GM19372 (cell line): ENCODE measurements at regions not wholly inside any gene's neighbourhood (a gene's known extent, or its start where the extent isn't known, plus 50 kb on each side); places are given as distances from the start of the nearest gene placed in this dataset.
"Not testable (repeated sequence)": the region's sequence is repeated elsewhere in the genome, so short reads cannot be mapped to it uniquely, and the experiment has no call there.

Source experiments
- ATAC-seq: cut with Tn5 transposase; IDR thresholded peaks from one replicate; pipeline ENCODE4 v1.9.1; 2021; ENCODE audit warnings: mild to moderate bottlenecking, low read depth, moderate library complexity; ENCODE audit not compliant: unreplicated experiment

GRCh38 chr14:37711356-37711830 lies 116.0 kb downstream of the TTC6 start:
- ATAC-seq: no peak

- ATAC-seq: no peak
Observed at GRCh38 chr14:37711831-37712475, 116.5 kb downstream of the TTC6 start.

- ATAC-seq: not testable (repeated sequence)
Observed at GRCh38 chr14:37712476-37712860, 117.0 kb downstream of the TTC6 start.

- no peak for ATAC-seq
Observed at GRCh38 chr14:37712976-37713431, 117.6 kb downstream of the TTC6 start.

GRCh38 chr14:37720131-37720530 lies 124.7 kb downstream of the TTC6 start:
- ATAC-seq: no peak

- no peak for ATAC-seq
Observed at GRCh38 chr14:37721976-37722659, 126.7 kb downstream of the TTC6 start.

- ATAC-seq: no peak
Observed at GRCh38 chr14:37723515-37723914, 128.1 kb downstream of the TTC6 start.

- ATAC-seq: no peak
Observed at GRCh38 chr14:37726708-37727107, 131.3 kb downstream of the TTC6 start.

GRCh38 chr14:37729218-37729617 lies 133.8 kb downstream of the TTC6 start:
- ATAC-seq: no peak

- no peak for ATAC-seq
Observed at GRCh38 chr14:37731094-37731493, 135.7 kb downstream of the TTC6 start.

GRCh38 chr14:37745657-37746056 lies 150.2 kb downstream of the TTC6 start:
- ATAC-seq: no peak

GRCh38 chr14:37746140-37746832 lies 150.9 kb downstream of the TTC6 start:
- no peak for ATAC-seq

GRCh38 chr14:37753459-37753858 lies 158.0 kb downstream of the TTC6 start:
- ATAC-seq: no peak

GRCh38 chr14:37760275-37760674 lies 164.8 kb downstream of the TTC6 start:
- ATAC-seq: not testable (repeated sequence)

GRCh38 chr14:37763266-37763665 lies 167.8 kb downstream of the TTC6 start:
- ATAC-seq: no peak

- not testable (repeated sequence) for ATAC-seq
Observed at GRCh38 chr14:37772283-37772682, 176.9 kb downstream of the TTC6 start.

GRCh38 chr14:37776791-37777499 lies 181.5 kb downstream of the TTC6 start:
- no peak for ATAC-seq

- ATAC-seq: no peak
Observed at GRCh38 chr14:37778135-37778943, 182.9 kb downstream of the TTC6 start.

GRCh38 chr14:37779480-37779879 lies 184.1 kb downstream of the TTC6 start:
- ATAC-seq: no peak

GRCh38 chr14:37780731-37781130 lies 185.3 kb downstream of the TTC6 start:
- ATAC-seq: not testable (repeated sequence)
